Heart left ventricle (tissue), 13 donors: ENCODE measurements at regions not wholly inside any gene's neighbourhood (a gene's known extent, or its start where the extent isn't known, plus 50 kb on each side); places are given as distances from the start of the nearest gene placed in this dataset.

Experiments used
- POLR2A ChIP-seq, 2 donors: fragments of 450-650 bp; IDR thresholded peaks; one replicate each; pipeline ENCODE4 v1.6.1; 2017; ENCODE audit warnings: antibody characterized with exemption in 2 of 2, mild to moderate bottlenecking in 2 of 2, moderate library complexity in 2 of 2
- TF ChIP-seq, protein P1 (sequence below), 12 donors: fragments of 200-600 bp; sonication (generic) in 4 of 12; IDR thresholded peaks; one replicate each; pipeline versions ENCODE4 v1.5.0 to v1.8.0; 2018 to 2022; ENCODE audit warnings: antibody characterized with exemption in 12 of 12, mild to moderate bottlenecking in 5 of 12
- donor health status: ischemic (EF 13 %, LVEDD 7.1; RV severe dilation, severe dysfunction).
- donor health status: DM: no; HTN: yes; CAD: no.
- donor health status: DM: no; HTN: no; CAD: no.
- donor health status: ischemic (EF 25% LVEDD 6.9; RV normal size, moderate dysfunction).
- donor health status: ischemic (EF 25% LVEDD 5.7; RV mildly dilated, moderate dysfunction).
- donor health status: ischemic (EF 35%, LVEDD 5.7; RV mildly dilated, moderate dysfunction).
- donor health status: nonischemic (EF 11% LVEDD 7.7; RV severe dilation, severe dysfunction).
- donor health status: DM: yes; HTN: yes; CAD: no.
- donor health status: PGD.
- donor health status: ischemic (EF 29% LVEDD 5.4; RV normal size, mild dysfunction).
- donor health status: nonischemic (EF 23%, LVEDD 6.1; RV moderate dilation, normal function).

DNA sequence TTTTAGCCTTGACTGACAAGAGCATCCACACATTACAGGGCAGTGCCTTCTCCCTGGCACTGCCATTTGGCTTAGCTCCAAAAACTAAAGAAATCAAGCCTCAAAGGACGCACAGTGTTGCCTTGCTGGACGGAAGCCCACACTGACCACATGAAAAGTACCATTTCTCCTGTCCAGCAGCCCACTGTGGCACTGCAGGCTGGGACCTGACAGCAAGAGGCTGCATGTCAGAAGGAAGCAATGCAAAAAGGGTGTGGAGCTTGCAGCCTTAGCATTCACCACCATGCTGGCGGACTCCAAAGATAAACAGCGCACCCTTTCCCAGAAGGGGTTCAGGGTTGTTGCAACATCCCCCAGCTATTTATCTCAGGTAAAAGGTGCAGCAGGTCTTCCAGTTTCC lies 109.3 kb upstream of the BMAL1 start:
- TF ChIP-seq POLR2A (IDR thresholded peaks at IDR 0.05): no peak
- TF ChIP-seq, protein P1, sequence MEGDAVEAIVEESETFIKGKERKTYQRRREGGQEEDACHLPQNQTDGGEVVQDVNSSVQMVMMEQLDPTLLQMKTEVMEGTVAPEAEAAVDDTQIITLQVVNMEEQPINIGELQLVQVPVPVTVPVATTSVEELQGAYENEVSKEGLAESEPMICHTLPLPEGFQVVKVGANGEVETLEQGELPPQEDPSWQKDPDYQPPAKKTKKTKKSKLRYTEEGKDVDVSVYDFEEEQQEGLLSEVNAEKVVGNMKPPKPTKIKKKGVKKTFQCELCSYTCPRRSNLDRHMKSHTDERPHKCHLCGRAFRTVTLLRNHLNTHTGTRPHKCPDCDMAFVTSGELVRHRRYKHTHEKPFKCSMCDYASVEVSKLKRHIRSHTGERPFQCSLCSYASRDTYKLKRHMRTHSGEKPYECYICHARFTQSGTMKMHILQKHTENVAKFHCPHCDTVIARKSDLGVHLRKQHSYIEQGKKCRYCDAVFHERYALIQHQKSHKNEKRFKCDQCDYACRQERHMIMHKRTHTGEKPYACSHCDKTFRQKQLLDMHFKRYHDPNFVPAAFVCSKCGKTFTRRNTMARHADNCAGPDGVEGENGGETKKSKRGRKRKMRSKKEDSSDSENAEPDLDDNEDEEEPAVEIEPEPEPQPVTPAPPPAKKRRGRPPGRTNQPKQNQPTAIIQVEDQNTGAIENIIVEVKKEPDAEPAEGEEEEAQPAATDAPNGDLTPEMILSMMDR (IDR thresholded peaks at IDR 0.05): no peak
